ENCODE measurements at regions not wholly inside any gene's neighbourhood (a gene's known extent, or its start where the extent isn't known, plus 50 kb on each side); places are given as distances from the start of the nearest gene placed in this dataset.
A peak's percentile ranks its signal among the peaks of the same experiment; 100 is the strongest.

- H2AFZ ChIP-seq: no peak overlapping the region
- no peak overlapping the region for H3K27ac ChIP-seq
- H3K27me3 ChIP-seq: no peaks in the 10 kb centered on the region
- WGBS (ENCODE audit: low lambda C conversion rate, missing lambda C conversion rate): 89% methylated on average over 1 of the region's 1 CpG
- no peaks in the 10 kb centered on the region for H3K9me2 ChIP-seq (replicated peaks; ENCODE audit: insufficient read depth)
- no peak overlapping the region for H3K4me2 ChIP-seq
- no peak overlapping the region for H3K4me3 ChIP-seq
- no peaks in the 10 kb centered on the region for H4K20me1 ChIP-seq (ENCODE audit: insufficient read depth, poor library complexity, severe bottlenecking)
- TF ChIP-seq CTCF (IDR thresholded peaks at IDR 0.05; ENCODE audit: poor library complexity) (no peak), EZH2phosphoT487 (IDR thresholded peaks at IDR 0.05; ENCODE audit: low read depth, severe bottlenecking, unreplicated experiment) (no peak), EZH2 (IDR thresholded peaks at IDR 0.05; ENCODE audit: borderline replicate concordance) (no peak)
- no peaks in the 10 kb centered on the region for H3K4me1 ChIP-seq (ENCODE audit: insufficient read depth)
- DNase-seq (ENCODE audit: low spot score): no peak
- H3K36me3 ChIP-seq (replicated peaks; ENCODE audit: insufficient read depth, low read depth): no peaks in the 10 kb centered on the region
- H3K79me2 ChIP-seq: no peaks in the 10 kb centered on the region
- H3K9me3 ChIP-seq (ENCODE audit: low read depth): no peaks in the 10 kb centered on the region
Measured at GRCh38 chr4:107255114-107255513, 219.0 kb upstream of the DKK2 start.

GRCh38 chr4:107253579-107254068 lies 217.5 kb upstream of the DKK2 start:
- no peak overlapping the region for H3K27ac ChIP-seq

GRCh38 chr4:107253090-107253489 lies 217.0 kb upstream of the DKK2 start:
- no peak for DNase-seq (ENCODE audit: low spot score)
- Histone ChIP-seq H2AFZ (no peak overlapping the region), H3K4me3 (no peak overlapping the region), H3K27ac (peak overlapping the region; percentile 28), H3K4me2 (no peak overlapping the region), H4K20me1 (ENCODE audit: insufficient read depth, poor library complexity, severe bottlenecking) (no peaks in the 10 kb centered on the region), H3K4me1 (ENCODE audit: insufficient read depth) (no peaks in the 10 kb centered on the region), H3K36me3 (replicated peaks; ENCODE audit: insufficient read depth, low read depth) (no peaks in the 10 kb centered on the region), H3K9me2 (replicated peaks; ENCODE audit: insufficient read depth) (no peaks in the 10 kb centered on the region), H3K27me3 (no peaks in the 10 kb centered on the region), H3K79me2 (no peaks in the 10 kb centered on the region), H3K9me3 (ENCODE audit: low read depth) (no peaks in the 10 kb centered on the region)
- TF ChIP-seq CTCF (IDR thresholded peaks at IDR 0.05; ENCODE audit: poor library complexity) (no peak), EZH2 (IDR thresholded peaks at IDR 0.05; ENCODE audit: borderline replicate concordance) (no peak), EZH2phosphoT487 (IDR thresholded peaks at IDR 0.05; ENCODE audit: low read depth, severe bottlenecking, unreplicated experiment) (no peak)
- 74% methylated on average over 4 of the region's 4 CpGs for WGBS (ENCODE audit: low lambda C conversion rate, missing lambda C conversion rate)

More at GRCh38 chr4:107253579-107254068, 217.5 kb upstream of the DKK2 start:
- TF ChIP-seq EZH2 (IDR thresholded peaks at IDR 0.05; ENCODE audit: borderline replicate concordance) (no peak), CTCF (IDR thresholded peaks at IDR 0.05; ENCODE audit: poor library complexity) (no peak), EZH2phosphoT487 (IDR thresholded peaks at IDR 0.05; ENCODE audit: low read depth, severe bottlenecking, unreplicated experiment) (no peak)
- no peaks in the 10 kb centered on the region for H3K79me2 ChIP-seq
- 63% methylated on average over 3 of the region's 3 CpGs for WGBS (ENCODE audit: low lambda C conversion rate, missing lambda C conversion rate)
- H3K4me3 ChIP-seq: no peak overlapping the region
- no peaks in the 10 kb centered on the region for H4K20me1 ChIP-seq (ENCODE audit: insufficient read depth, poor library complexity, severe bottlenecking)
- H3K4me1 ChIP-seq (ENCODE audit: insufficient read depth): no peaks in the 10 kb centered on the region
- no peak overlapping the region for H3K4me2 ChIP-seq
- no peaks in the 10 kb centered on the region for H3K36me3 ChIP-seq (replicated peaks; ENCODE audit: insufficient read depth, low read depth)
- H3K27me3 ChIP-seq: no peaks in the 10 kb centered on the region
- H3K9me2 ChIP-seq (replicated peaks; ENCODE audit: insufficient read depth): no peaks in the 10 kb centered on the region
- no peak for DNase-seq (ENCODE audit: low spot score)
- no peaks in the 10 kb centered on the region for H3K9me3 ChIP-seq (ENCODE audit: low read depth)
- no peak overlapping the region for H2AFZ ChIP-seq

GRCh38 chr4:107252571-107252970 lies 216.5 kb upstream of the DKK2 start:
- Histone ChIP-seq H4K20me1 (ENCODE audit: insufficient read depth, poor library complexity, severe bottlenecking) (no peaks in the 10 kb centered on the region), H3K4me2 (no peak overlapping the region), H3K4me3 (no peak overlapping the region), H3K27ac (peak overlapping the region; percentile 28), H3K9me2 (replicated peaks; ENCODE audit: insufficient read depth) (no peaks in the 10 kb centered on the region), H3K27me3 (no peaks in the 10 kb centered on the region), H3K36me3 (replicated peaks; ENCODE audit: insufficient read depth, low read depth) (no peaks in the 10 kb centered on the region), H2AFZ (no peak overlapping the region), H3K9me3 (ENCODE audit: low read depth) (no peaks in the 10 kb centered on the region), H3K79me2 (no peaks in the 10 kb centered on the region), H3K4me1 (ENCODE audit: insufficient read depth) (no peaks in the 10 kb centered on the region)
- TF ChIP-seq CTCF (IDR thresholded peaks at IDR 0.05; ENCODE audit: poor library complexity): no peak
- no peak for TF ChIP-seq EZH2phosphoT487 (IDR thresholded peaks at IDR 0.05; ENCODE audit: low read depth, severe bottlenecking, unreplicated experiment)
- TF ChIP-seq EZH2 (IDR thresholded peaks at IDR 0.05; ENCODE audit: borderline replicate concordance): no peak
- DNase-seq (ENCODE audit: low spot score): no peak
- 82% methylated on average over 2 of the region's 2 CpGs for WGBS (ENCODE audit: low lambda C conversion rate, missing lambda C conversion rate)

Measured in hepatocyte (in vitro differentiated cells).